ENCODE measurements at regions not wholly inside any gene's neighbourhood (a gene's known extent, or its start where the extent isn't known, plus 50 kb on each side); places are given as distances from the start of the nearest gene placed in this dataset.

GRCh38 chr7:46969303-46970130 is 612.4 kb downstream of the TNS3 start:
- Histone ChIP-seq H3K27ac (ENCODE audit: low read depth in 1 of 2, low read length in 2 of 2) (no peak overlapping the region), H3K9ac (ENCODE audit: low read depth in 1 of 2, low read length in 2 of 2) (no peak overlapping the region), H3K36me3 (ENCODE audit: control insufficient read depth in 4 of 4, insufficient read depth in 3 of 4, low read depth in 1 of 4, low read length in 3 of 4) (no peaks in the 10 kb centered on the region), H3K4me1 (ENCODE audit: control insufficient read depth in 4 of 4, insufficient read depth in 4 of 4, low read length in 3 of 4) (no peaks in the 10 kb centered on the region), H3K9me3 (ENCODE audit: control insufficient read depth in 4 of 4, low read length in 3 of 4) (peaks cover 0 to 11% (median 1%) of the 10 kb centered on the region in 4 donors), H3K4me3 (ENCODE audit: low read depth in 1 of 3, low read length in 3 of 3) (no peak overlapping the region), H3K27me3 (ENCODE audit: control insufficient read depth in 4 of 4, insufficient read depth in 4 of 4, low read length in 3 of 4) (no peaks in the 10 kb centered on the region)
- 81% methylated on average over 12 of the region's 12 CpGs for WGBS
- TF ChIP-seq GABPA (IDR thresholded peaks at IDR 0.05 in 1 of 2, conservative IDR thresholded peaks at IDR 0.05 in 1 of 2) (no peak), CTCF (IDR thresholded peaks at IDR 0.05; ENCODE audit: low read depth, low read length, missing input control) (no peak), FOXA2 (IDR thresholded peaks at IDR 0.05) (no peak), YY1 (IDR thresholded peaks at IDR 0.05) (no peak), HNF4A (conservative IDR thresholded peaks at IDR 0.05) (no peak), JUND (IDR thresholded peaks at IDR 0.05) (no peak), ATF3 (IDR thresholded peaks at IDR 0.05) (no peak), NR2F2 (IDR thresholded peaks at IDR 0.05) (no peak), FOXA1 (IDR thresholded peaks at IDR 0.05) (no peak), TAF1 (conservative IDR thresholded peaks at IDR 0.05) (no peak), HNF4G (IDR thresholded peaks at IDR 0.05) (no peak), RXRA (IDR thresholded peaks at IDR 0.05) (no peak), SP1 (IDR thresholded peaks at IDR 0.05) (no peak), EGR1 (IDR thresholded peaks at IDR 0.05; ENCODE audit: low read depth in 2 of 2) (no peak), RAD21 (IDR thresholded peaks at IDR 0.05) (no peak)
- TF ChIP-seq, protein P1, sequence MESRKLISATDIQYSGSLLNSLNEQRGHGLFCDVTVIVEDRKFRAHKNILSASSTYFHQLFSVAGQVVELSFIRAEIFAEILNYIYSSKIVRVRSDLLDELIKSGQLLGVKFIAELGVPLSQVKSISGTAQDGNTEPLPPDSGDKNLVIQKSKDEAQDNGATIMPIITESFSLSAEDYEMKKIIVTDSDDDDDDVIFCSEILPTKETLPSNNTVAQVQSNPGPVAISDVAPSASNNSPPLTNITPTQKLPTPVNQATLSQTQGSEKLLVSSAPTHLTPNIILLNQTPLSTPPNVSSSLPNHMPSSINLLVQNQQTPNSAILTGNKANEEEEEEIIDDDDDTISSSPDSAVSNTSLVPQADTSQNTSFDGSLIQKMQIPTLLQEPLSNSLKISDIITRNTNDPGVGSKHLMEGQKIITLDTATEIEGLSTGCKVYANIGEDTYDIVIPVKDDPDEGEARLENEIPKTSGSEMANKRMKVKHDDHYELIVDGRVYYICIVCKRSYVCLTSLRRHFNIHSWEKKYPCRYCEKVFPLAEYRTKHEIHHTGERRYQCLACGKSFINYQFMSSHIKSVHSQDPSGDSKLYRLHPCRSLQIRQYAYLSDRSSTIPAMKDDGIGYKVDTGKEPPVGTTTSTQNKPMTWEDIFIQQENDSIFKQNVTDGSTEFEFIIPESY (IDR thresholded peaks at IDR 0.05) = no peak
- TF ChIP-seq, protein P2, sequence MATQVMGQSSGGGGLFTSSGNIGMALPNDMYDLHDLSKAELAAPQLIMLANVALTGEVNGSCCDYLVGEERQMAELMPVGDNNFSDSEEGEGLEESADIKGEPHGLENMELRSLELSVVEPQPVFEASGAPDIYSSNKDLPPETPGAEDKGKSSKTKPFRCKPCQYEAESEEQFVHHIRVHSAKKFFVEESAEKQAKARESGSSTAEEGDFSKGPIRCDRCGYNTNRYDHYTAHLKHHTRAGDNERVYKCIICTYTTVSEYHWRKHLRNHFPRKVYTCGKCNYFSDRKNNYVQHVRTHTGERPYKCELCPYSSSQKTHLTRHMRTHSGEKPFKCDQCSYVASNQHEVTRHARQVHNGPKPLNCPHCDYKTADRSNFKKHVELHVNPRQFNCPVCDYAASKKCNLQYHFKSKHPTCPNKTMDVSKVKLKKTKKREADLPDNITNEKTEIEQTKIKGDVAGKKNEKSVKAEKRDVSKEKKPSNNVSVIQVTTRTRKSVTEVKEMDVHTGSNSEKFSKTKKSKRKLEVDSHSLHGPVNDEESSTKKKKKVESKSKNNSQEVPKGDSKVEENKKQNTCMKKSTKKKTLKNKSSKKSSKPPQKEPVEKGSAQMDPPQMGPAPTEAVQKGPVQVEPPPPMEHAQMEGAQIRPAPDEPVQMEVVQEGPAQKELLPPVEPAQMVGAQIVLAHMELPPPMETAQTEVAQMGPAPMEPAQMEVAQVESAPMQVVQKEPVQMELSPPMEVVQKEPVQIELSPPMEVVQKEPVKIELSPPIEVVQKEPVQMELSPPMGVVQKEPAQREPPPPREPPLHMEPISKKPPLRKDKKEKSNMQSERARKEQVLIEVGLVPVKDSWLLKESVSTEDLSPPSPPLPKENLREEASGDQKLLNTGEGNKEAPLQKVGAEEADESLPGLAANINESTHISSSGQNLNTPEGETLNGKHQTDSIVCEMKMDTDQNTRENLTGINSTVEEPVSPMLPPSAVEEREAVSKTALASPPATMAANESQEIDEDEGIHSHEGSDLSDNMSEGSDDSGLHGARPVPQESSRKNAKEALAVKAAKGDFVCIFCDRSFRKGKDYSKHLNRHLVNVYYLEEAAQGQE (IDR thresholded peaks at IDR 0.05) = no peak
- TF ChIP-seq, protein P3, sequence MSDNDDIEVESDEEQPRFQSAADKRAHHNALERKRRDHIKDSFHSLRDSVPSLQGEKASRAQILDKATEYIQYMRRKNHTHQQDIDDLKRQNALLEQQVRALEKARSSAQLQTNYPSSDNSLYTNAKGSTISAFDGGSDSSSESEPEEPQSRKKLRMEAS (IDR thresholded peaks at IDR 0.05) = no peak
- DNase-seq (ENCODE audit: low spot score) = no peak

Measured in liver (tissue), 8 donors.